H9 (cell line): ENCODE measurements at regions not wholly inside any gene's neighbourhood (a gene's known extent, or its start where the extent isn't known, plus 50 kb on each side); places are given as distances from the start of the nearest gene placed in this dataset.

ENCODE experiments used
- DNase-seq: peaks from one replicate; pipeline ENCODE4 v3.0.0-alpha.2; 2017
- H2AFZ ChIP-seq: one replicate; pipeline ENCODE4 v1.6.1; 2013; ENCODE audit warnings: mild to moderate bottlenecking, low read length, control low read depth, moderate library complexity
- H2AK5ac ChIP-seq: 2 replicates; pipeline ENCODE4 v1.6.1; 2013; ENCODE audit warnings: low read length, control low read depth, mixed read lengths; ENCODE audit not compliant: insufficient read length
- H2BK120ac ChIP-seq: one replicate; pipeline ENCODE4 v1.6.1; 2013; ENCODE audit warnings: low read depth, mild to moderate bottlenecking, low read length, control low read depth, inconsistent platforms; ENCODE audit not compliant: poor library complexity, severe bottlenecking
- H2BK12ac ChIP-seq: 2 replicates; pipeline ENCODE4 v1.6.1; 2013; ENCODE audit warnings: low read length, control low read depth, mixed read lengths, low read depth; ENCODE audit not compliant: insufficient read length
- H2BK15ac ChIP-seq: 2 replicates; pipeline ENCODE4 v1.6.1; 2013; ENCODE audit warnings: low read depth, low read length, control low read depth
- H2BK20ac ChIP-seq: one replicate; pipeline ENCODE4 v1.6.1; 2013; ENCODE audit warnings: low read depth, mild to moderate bottlenecking, low read length, control low read depth, inconsistent platforms; ENCODE audit not compliant: poor library complexity, severe bottlenecking
- H2BK5ac ChIP-seq: 2 replicates; pipeline ENCODE4 v1.6.1; 2013; ENCODE audit warnings: low read length, control low read depth, mixed read lengths; ENCODE audit not compliant: insufficient read length
- H3K14ac ChIP-seq: 2 replicates; pipeline ENCODE4 v1.6.1; 2013; ENCODE audit warnings: low read length, control low read depth; ENCODE audit not compliant: insufficient read depth
- H3K18ac ChIP-seq: 2 replicates; pipeline ENCODE4 v1.6.1; 2013; ENCODE audit warnings: low read depth, mild to moderate bottlenecking, mixed read lengths, low read length, control low read depth; ENCODE audit not compliant: insufficient read length
- H3K23ac ChIP-seq: 2 replicates; pipeline ENCODE4 v1.6.1; 2013; ENCODE audit warnings: low read length, control low read depth, mixed read lengths, low read depth; ENCODE audit not compliant: insufficient read length
- H3K23me2 ChIP-seq: 2 replicates; pipeline ENCODE4 v1.6.1; 2013; ENCODE audit warnings: low read depth, mild to moderate bottlenecking, mixed read lengths, low read length, control low read depth; ENCODE audit not compliant: insufficient read length, poor library complexity, severe bottlenecking
- H3K27ac ChIP-seq: 2 replicates; pipeline ENCODE4 v1.5.1; 2013; ENCODE audit warnings: low read length, control low read depth, mixed read lengths, low read depth; ENCODE audit not compliant: insufficient read length
- H3K27me3 ChIP-seq: 2 replicates; pipeline ENCODE4 v1.6.1; 2013; ENCODE audit warnings: low read length, control low read depth, inconsistent platforms; ENCODE audit not compliant: insufficient read depth
- H3K4ac ChIP-seq: 2 replicates; pipeline ENCODE4 v1.6.1; 2013; ENCODE audit warnings: low read depth, mild to moderate bottlenecking, control low read depth, inconsistent platforms, low read length, moderate library complexity
- H3K4me1 ChIP-seq: 2 replicates; pipeline ENCODE4 v1.6.1; 2013; ENCODE audit warnings: low read length, control low read depth, inconsistent platforms; ENCODE audit not compliant: insufficient read depth
- H3K4me2 ChIP-seq: 2 replicates; pipeline ENCODE4 v1.6.1; 2013; ENCODE audit warnings: low read length, control low read depth, mixed read lengths; ENCODE audit not compliant: insufficient read length, insufficient read depth
- H3K56ac ChIP-seq: 2 replicates; pipeline ENCODE4 v1.6.1; 2013; ENCODE audit warnings: low read depth, mild to moderate bottlenecking, mixed read lengths, low read length, control low read depth; ENCODE audit not compliant: insufficient read length
- H3K79me1 ChIP-seq: 2 replicates; pipeline ENCODE4 v1.6.1; 2013; ENCODE audit warnings: low read depth, mild to moderate bottlenecking, moderate library complexity, low read length, control low read depth, inconsistent platforms; ENCODE audit not compliant: insufficient read depth, poor library complexity, severe bottlenecking
- H3K79me2 ChIP-seq: 2 replicates; pipeline ENCODE4 v1.6.1; 2013; ENCODE audit warnings: low read length, control low read depth, inconsistent platforms; ENCODE audit not compliant: insufficient read depth
- H3K9ac ChIP-seq: 2 replicates; pipeline ENCODE4 v1.6.1; 2013; ENCODE audit warnings: low read length, control low read depth, mixed read lengths; ENCODE audit not compliant: insufficient read length; ENCODE audit errors: extremely low read depth
- H3K9me3 ChIP-seq: one replicate; pipeline ENCODE4 v1.6.1; 2013; ENCODE audit warnings: low read depth, low read length, inconsistent platforms; ENCODE audit not compliant: control insufficient read depth
- H3T11ph ChIP-seq: one replicate; pipeline ENCODE4 v1.6.1; 2013; ENCODE audit warnings: mild to moderate bottlenecking, low read length, control low read depth, inconsistent platforms
- H4K20me1 ChIP-seq: one replicate; pipeline ENCODE4 v1.6.1; 2013; ENCODE audit not compliant: control insufficient read depth, insufficient read length, insufficient read depth
- H4K5ac ChIP-seq: 2 replicates; pipeline ENCODE4 v1.6.1; 2013; ENCODE audit warnings: low read depth, mild to moderate bottlenecking, mixed read lengths, low read length, control low read depth; ENCODE audit not compliant: insufficient read length
- H4K8ac ChIP-seq: replicated peaks from 2 replicates; pipeline ENCODE4 v1.6.1; 2013; ENCODE audit warnings: low read length, control low read depth, mixed read lengths, low read depth; ENCODE audit not compliant: insufficient read length
- H4K91ac ChIP-seq: 2 replicates; pipeline ENCODE4 v1.6.1; 2013; ENCODE audit warnings: low read depth, mild to moderate bottlenecking, moderate library complexity, mixed read lengths, low read length, control low read depth; ENCODE audit not compliant: insufficient read length
- H3K27ac Mint-ChIP-seq, 3 experiments: 2 replicates in 2 of 3; 3 replicates in 1 of 3; pipeline ENCODE4 v1.8.0; 2020 to 2021; ENCODE audit warnings: mixed read lengths in 3 of 3, mild to moderate bottlenecking in 1 of 3, moderate library complexity in 1 of 3
- H3K27me3 Mint-ChIP-seq: 2 replicates; pipeline ENCODE4 v1.8.0; 2021; ENCODE audit warnings: low read depth, mild to moderate bottlenecking, moderate library complexity, mixed read lengths
- H3K36me3 Mint-ChIP-seq, 3 experiments: 2 replicates in 2 of 3; 3 replicates in 1 of 3; pipeline ENCODE4 v1.8.0; 2020 to 2021; ENCODE audit warnings: low read depth in 3 of 3, mixed read lengths in 3 of 3; ENCODE audit not compliant: insufficient read depth in 1 of 3
- H3K4me1 Mint-ChIP-seq, 2 experiments: 2 replicates each; pipeline ENCODE4 v1.8.0; 2020; ENCODE audit warnings: mixed read lengths in 2 of 2
- H3K4me3 Mint-ChIP-seq, 2 experiments: 2 replicates in 1 of 2; 3 replicates in 1 of 2; pipeline ENCODE4 v1.8.0; 2020 to 2021; ENCODE audit warnings: mild to moderate bottlenecking in 2 of 2, mixed read lengths in 2 of 2, moderate library complexity in 1 of 2
- H3K9me3 Mint-ChIP-seq, 2 experiments: 2 replicates in 1 of 2; 3 replicates in 1 of 2; pipeline ENCODE4 v1.8.0; 2020; ENCODE audit warnings: mild to moderate bottlenecking in 2 of 2, mixed read lengths in 2 of 2, moderate library complexity in 1 of 2
- WGBS: extraction: QIAGEN DNeasy Blood & Tissue Kit; methylation state at CpG from one replicate; pipeline ENCODE4 v1.1.7; 2013; ENCODE audit warnings: missing lambda C conversion rate, low lambda C conversion rate, mixed read lengths; ENCODE audit not compliant: insufficient read length; ENCODE audit errors: extremely low coverage; 5-methylcytosine and 5-hydroxymethylcytosine counted together
- TF ChIP-seq, protein P1 (sequence below): fragments of 200-600 bp; sonication (generic); conservative IDR thresholded peaks from 3 replicates; pipeline ENCODE4 v1.8.0; 2021; ENCODE audit warnings: antibody characterized with exemption, mild to moderate bottlenecking

- Histone ChIP-seq H2AK5ac (no peak overlapping the region), H3K56ac (no peak overlapping the region), H4K8ac (no peak overlapping the region), H3K23ac (no peak overlapping the region), H3K4ac (no peak overlapping the region), H3K79me2 (no peaks in the 10 kb centered on the region), H2BK20ac (no peak overlapping the region), H3T11ph (no peak overlapping the region), H3K27me3 (no peaks in the 10 kb centered on the region), H3K14ac (no peak overlapping the region; the same call in 1 of the 2 replicates), H2BK12ac (no peak overlapping the region), H4K20me1 (no peaks in the 10 kb centered on the region), H2AFZ (no peak overlapping the region), H3K4me1 (no peaks in the 10 kb centered on the region), H2BK120ac (no peak overlapping the region), H3K9ac (no peak overlapping the region), H3K4me2 (no peak overlapping the region), H4K5ac (no peak overlapping the region), H3K18ac (no peak overlapping the region), H3K79me1 (no peaks in the 10 kb centered on the region), H3K27ac (no peak overlapping the region), H3K23me2 (no peaks in the 10 kb centered on the region), H2BK15ac (no peak overlapping the region), H4K91ac (no peak overlapping the region), H3K9me3 (no peaks in the 10 kb centered on the region), H2BK5ac (no peak overlapping the region)
- Mint-ChIP-seq H3K9me3 (peaks cover 0 to 3% of the 10 kb centered on the region in 2 experiments; a peak in 4 of 5 replicates), H3K27me3 (no peaks in the 10 kb centered on the region), H3K36me3 (no peaks in the 10 kb centered on the region), H3K4me3 (no peak overlapping the region), H3K27ac (no peak overlapping the region), H3K4me1 (no peaks in the 10 kb centered on the region)
- no peak for DNase-seq
- TF ChIP-seq, protein P1, sequence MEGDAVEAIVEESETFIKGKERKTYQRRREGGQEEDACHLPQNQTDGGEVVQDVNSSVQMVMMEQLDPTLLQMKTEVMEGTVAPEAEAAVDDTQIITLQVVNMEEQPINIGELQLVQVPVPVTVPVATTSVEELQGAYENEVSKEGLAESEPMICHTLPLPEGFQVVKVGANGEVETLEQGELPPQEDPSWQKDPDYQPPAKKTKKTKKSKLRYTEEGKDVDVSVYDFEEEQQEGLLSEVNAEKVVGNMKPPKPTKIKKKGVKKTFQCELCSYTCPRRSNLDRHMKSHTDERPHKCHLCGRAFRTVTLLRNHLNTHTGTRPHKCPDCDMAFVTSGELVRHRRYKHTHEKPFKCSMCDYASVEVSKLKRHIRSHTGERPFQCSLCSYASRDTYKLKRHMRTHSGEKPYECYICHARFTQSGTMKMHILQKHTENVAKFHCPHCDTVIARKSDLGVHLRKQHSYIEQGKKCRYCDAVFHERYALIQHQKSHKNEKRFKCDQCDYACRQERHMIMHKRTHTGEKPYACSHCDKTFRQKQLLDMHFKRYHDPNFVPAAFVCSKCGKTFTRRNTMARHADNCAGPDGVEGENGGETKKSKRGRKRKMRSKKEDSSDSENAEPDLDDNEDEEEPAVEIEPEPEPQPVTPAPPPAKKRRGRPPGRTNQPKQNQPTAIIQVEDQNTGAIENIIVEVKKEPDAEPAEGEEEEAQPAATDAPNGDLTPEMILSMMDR = no peak
- WGBS = no CpG with 5 or more reads among the region's 4 CpGs
These were observed 190.7 kb upstream of the SIX2 start for GRCh38 chr2:45199973-45200372.
